HUES48 (cell line): ENCODE measurements at regions not wholly inside any gene's neighbourhood (a gene's known extent, or its start where the extent isn't known, plus 50 kb on each side); places are given as distances from the start of the nearest gene placed in this dataset.

Experiments
- H3K27ac ChIP-seq: one replicate; pipeline ENCODE4 v1.7.0; 2013; ENCODE audit warnings: low read depth, low read length, inconsistent platforms
- H3K27me3 ChIP-seq: 2 replicates; pipeline ENCODE4 v1.6.1; 2013; ENCODE audit warnings: mild to moderate bottlenecking, low read length; ENCODE audit not compliant: control insufficient read depth, insufficient read depth
- H3K36me3 ChIP-seq: 2 replicates; pipeline ENCODE4 v1.6.1; 2013; ENCODE audit warnings: low read length; ENCODE audit not compliant: control insufficient read depth, insufficient read depth
- H3K4me1 ChIP-seq: 2 replicates; pipeline ENCODE4 v1.6.1; 2013; ENCODE audit warnings: mild to moderate bottlenecking, low read length; ENCODE audit not compliant: control insufficient read depth, insufficient read depth
- H3K4me3 ChIP-seq: 2 replicates; pipeline ENCODE4 v1.5.1; 2013; ENCODE audit warnings: mild to moderate bottlenecking, low read depth, low read length
- H3K9ac ChIP-seq: 2 replicates; pipeline ENCODE4 v1.6.1; 2013; ENCODE audit warnings: mild to moderate bottlenecking, low read depth, low read length, moderate library complexity
- H3K9me3 ChIP-seq: 2 replicates; pipeline ENCODE4 v1.6.1; 2013; ENCODE audit warnings: low read length; ENCODE audit not compliant: control insufficient read depth, insufficient read depth

- Histone ChIP-seq H3K4me1 (no peaks in the 10 kb centered on the region), H3K36me3 (no peaks in the 10 kb centered on the region), H3K9ac (no peak overlapping the region), H3K27ac (no peak overlapping the region), H3K4me3 (no peak overlapping the region), H3K9me3 (no peaks in the 10 kb centered on the region), H3K27me3 (no peaks in the 10 kb centered on the region)
These were observed 1465.5 kb downstream of the SLITRK5 start for GRCh38 chr13:89136678-89137077.

GRCh38 chr13:89150362-89150761 lies 1479.2 kb downstream of the SLITRK5 start:
- Histone ChIP-seq H3K9ac (no peak overlapping the region), H3K9me3 (no peaks in the 10 kb centered on the region), H3K4me3 (no peak overlapping the region), H3K4me1 (no peaks in the 10 kb centered on the region), H3K36me3 (no peaks in the 10 kb centered on the region), H3K27me3 (no peaks in the 10 kb centered on the region), H3K27ac (no peak overlapping the region)

DNA sequence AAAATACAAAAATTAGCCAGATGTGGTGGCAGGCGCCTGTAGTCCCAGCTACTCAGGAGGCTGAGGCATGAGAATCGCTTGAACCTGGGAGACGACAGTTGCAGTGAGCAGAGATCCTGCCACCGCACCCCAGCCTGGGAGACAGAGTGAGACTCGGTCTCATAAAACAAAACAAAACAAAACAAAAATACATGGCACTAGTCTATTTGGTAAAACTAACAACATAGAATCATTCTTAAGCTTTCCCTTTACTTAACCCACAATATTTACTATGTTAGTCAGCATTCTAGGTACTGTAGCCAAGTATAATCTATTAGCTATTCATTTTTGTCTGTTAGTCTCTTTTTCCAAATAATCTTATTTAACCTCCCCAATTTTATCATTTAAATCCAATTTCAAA lies 1482.8 kb downstream of the SLITRK5 start:
- Histone ChIP-seq H3K4me3 (no peak overlapping the region), H3K9ac (no peak overlapping the region), H3K27me3 (no peaks in the 10 kb centered on the region), H3K9me3 (no peaks in the 10 kb centered on the region), H3K36me3 (no peaks in the 10 kb centered on the region), H3K27ac (no peak overlapping the region), H3K4me1 (no peaks in the 10 kb centered on the region)

DNA sequence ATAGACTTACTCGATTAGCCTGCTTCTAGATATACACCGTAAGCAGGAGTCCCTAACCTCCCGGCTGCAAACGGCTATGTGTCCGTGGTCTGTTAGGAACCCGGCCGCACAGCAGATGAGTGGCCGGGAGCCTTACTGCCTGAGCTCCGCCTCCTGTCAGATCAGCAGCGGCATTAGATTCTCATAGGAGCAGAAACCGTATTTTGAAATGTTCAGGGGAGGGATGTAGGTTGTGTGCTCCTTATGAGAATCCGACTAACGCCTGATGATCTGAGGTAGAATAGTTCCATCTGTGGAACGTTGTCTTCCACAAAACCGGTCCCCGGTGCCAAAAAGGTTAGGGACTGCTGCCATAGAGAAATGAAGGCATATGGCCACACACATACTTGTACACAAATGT lies 1491.9 kb downstream of the SLITRK5 start:
- no peaks in the 10 kb centered on the region for H3K4me1 ChIP-seq
- no peaks in the 10 kb centered on the region for H3K27me3 ChIP-seq
- no peak overlapping the region for H3K27ac ChIP-seq
- no peaks in the 10 kb centered on the region for H3K36me3 ChIP-seq
- no peak overlapping the region for H3K4me3 ChIP-seq
- no peaks in the 10 kb centered on the region; the same call in 1 of the 2 replicates for H3K9me3 ChIP-seq
- H3K9ac ChIP-seq = no peak overlapping the region

DNA sequence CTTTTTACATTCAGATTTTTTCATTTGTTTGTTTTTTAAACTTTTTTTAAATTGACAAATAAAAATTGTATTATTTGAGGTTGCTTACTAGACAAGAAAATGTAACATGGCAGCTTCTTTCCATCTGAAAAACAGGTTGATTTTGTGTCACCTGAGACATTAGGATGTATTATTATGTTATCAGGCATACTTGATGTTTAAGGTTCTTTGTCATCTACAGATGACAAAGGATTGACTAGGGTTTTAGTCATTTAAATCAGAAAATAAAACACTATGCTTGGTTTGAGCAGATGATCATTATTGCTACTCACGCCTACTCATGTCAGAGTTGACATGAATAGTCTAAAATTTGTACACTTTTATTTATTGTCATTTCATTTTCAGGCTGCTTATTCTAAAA lies 1494.5 kb downstream of the SLITRK5 start:
- Histone ChIP-seq H3K27ac (no peak overlapping the region), H3K36me3 (no peaks in the 10 kb centered on the region), H3K4me1 (no peaks in the 10 kb centered on the region), H3K27me3 (no peaks in the 10 kb centered on the region), H3K9ac (no peak overlapping the region), H3K9me3 (no peaks in the 10 kb centered on the region; the same call in 1 of the 2 replicates), H3K4me3 (no peak overlapping the region)

- no peak overlapping the region for H3K9ac ChIP-seq
- no peak overlapping the region for H3K4me3 ChIP-seq
- H3K9me3 ChIP-seq = no peaks in the 10 kb centered on the region
- no peak overlapping the region for H3K27ac ChIP-seq
- H3K27me3 ChIP-seq = no peaks in the 10 kb centered on the region
- H3K4me1 ChIP-seq = no peaks in the 10 kb centered on the region
- H3K36me3 ChIP-seq = no peaks in the 10 kb centered on the region
These were observed 1498.8 kb downstream of the SLITRK5 start for GRCh38 chr13:89169951-89170350.

DNA sequence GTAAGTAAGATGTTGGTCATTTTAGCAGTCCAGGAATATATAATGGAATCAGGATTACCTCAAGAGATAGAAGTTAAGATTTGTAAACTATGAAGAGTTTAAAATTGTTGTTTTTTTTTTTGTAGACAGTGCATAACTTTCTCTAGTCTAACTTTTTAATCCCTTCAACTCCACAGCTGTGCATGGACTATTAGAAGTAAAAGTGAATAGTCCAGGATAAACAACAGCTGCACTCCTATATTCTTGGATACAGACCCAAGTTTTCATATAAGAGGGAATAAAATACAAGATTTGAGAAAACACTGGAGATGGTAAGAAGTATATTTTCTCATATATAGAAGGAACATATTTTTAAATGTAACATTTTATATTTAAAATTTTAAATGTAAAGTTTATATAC lies 1509.9 kb downstream of the SLITRK5 start:
- no peak overlapping the region for H3K4me3 ChIP-seq
- H3K36me3 ChIP-seq = no peaks in the 10 kb centered on the region
- no peaks in the 10 kb centered on the region for H3K4me1 ChIP-seq
- H3K9ac ChIP-seq = no peak overlapping the region
- H3K27me3 ChIP-seq = no peaks in the 10 kb centered on the region
- H3K9me3 ChIP-seq = peaks cover 15% of the 10 kb centered on the region
- no peak overlapping the region for H3K27ac ChIP-seq

GRCh38 chr13:89199138-89199537 lies 1528.0 kb downstream of the SLITRK5 start:
- H3K9me3 ChIP-seq = no peaks in the 10 kb centered on the region
- no peaks in the 10 kb centered on the region for H3K36me3 ChIP-seq
- H3K27me3 ChIP-seq = no peaks in the 10 kb centered on the region
- no peak overlapping the region for H3K27ac ChIP-seq
- H3K4me3 ChIP-seq = no peak overlapping the region
- H3K9ac ChIP-seq = no peak overlapping the region
- H3K4me1 ChIP-seq = no peaks in the 10 kb centered on the region

GRCh38 chr13:89204435-89204834 lies 1533.3 kb downstream of the SLITRK5 start:
- H3K4me3 ChIP-seq = no peak overlapping the region
- H3K9ac ChIP-seq = no peak overlapping the region
- no peak overlapping the region for H3K27ac ChIP-seq
- no peaks in the 10 kb centered on the region for H3K36me3 ChIP-seq
- no peaks in the 10 kb centered on the region for H3K27me3 ChIP-seq
- H3K9me3 ChIP-seq = no peaks in the 10 kb centered on the region
- peaks cover 3% of the 10 kb centered on the region; the same call in 1 of the 2 replicates for H3K4me1 ChIP-seq

- Histone ChIP-seq H3K27ac (no peak overlapping the region), H3K9ac (no peak overlapping the region), H3K9me3 (no peaks in the 10 kb centered on the region), H3K4me1 (peaks cover 3% of the 10 kb centered on the region; the same call in 1 of the 2 replicates), H3K4me3 (no peak overlapping the region), H3K36me3 (no peaks in the 10 kb centered on the region), H3K27me3 (no peaks in the 10 kb centered on the region)
These were observed 1534.8 kb downstream of the SLITRK5 start for GRCh38 chr13:89205856-89206520.

DNA sequence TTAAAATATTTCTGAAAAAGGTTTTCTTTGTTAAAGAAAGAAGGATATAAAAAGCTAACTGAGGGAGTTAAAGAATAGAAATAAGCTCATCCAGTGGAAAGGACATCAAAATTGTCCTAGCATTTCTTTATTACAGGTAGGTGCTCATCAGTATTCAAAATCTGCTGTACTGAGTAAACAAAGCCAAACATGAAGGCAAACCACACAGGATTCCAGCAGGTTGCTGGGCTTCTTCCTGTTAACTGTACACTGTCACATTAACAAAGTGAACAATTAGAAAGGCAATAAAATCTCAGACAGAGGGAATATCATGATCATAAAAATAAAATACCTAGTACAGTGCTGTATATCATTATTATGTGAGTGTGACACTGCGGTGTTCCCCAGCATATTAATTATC lies 1541.0 kb downstream of the SLITRK5 start:
- no peak overlapping the region for H3K4me3 ChIP-seq
- no peaks in the 10 kb centered on the region for H3K9me3 ChIP-seq
- no peak overlapping the region for H3K9ac ChIP-seq
- no peaks in the 10 kb centered on the region for H3K4me1 ChIP-seq
- H3K27me3 ChIP-seq = no peaks in the 10 kb centered on the region
- H3K27ac ChIP-seq = no peak overlapping the region
- H3K36me3 ChIP-seq = no peaks in the 10 kb centered on the region
